B cell (primary cell): ENCODE measurements at regions not wholly inside any gene's neighbourhood (a gene's known extent, or its start where the extent isn't known, plus 50 kb on each side); places are given as distances from the start of the nearest gene placed in this dataset.

Source experiments
- EZH2 ChIP-seq: IDR thresholded peaks from 2 replicates; pipeline ENCODE4 v1.6.1; 2012; ENCODE audit warnings: borderline replicate concordance, low read depth, mild to moderate bottlenecking, moderate library complexity, low read length; ENCODE audit not compliant: insufficient read depth, poor library complexity, severe bottlenecking
- TF ChIP-seq, protein P1 (sequence below): fragments of 200-600 bp; IDR thresholded peaks from one replicate; pipeline ENCODE4 v1.8.0; 2022; ENCODE audit warnings: antibody characterized with exemption, mild to moderate bottlenecking

DNA sequence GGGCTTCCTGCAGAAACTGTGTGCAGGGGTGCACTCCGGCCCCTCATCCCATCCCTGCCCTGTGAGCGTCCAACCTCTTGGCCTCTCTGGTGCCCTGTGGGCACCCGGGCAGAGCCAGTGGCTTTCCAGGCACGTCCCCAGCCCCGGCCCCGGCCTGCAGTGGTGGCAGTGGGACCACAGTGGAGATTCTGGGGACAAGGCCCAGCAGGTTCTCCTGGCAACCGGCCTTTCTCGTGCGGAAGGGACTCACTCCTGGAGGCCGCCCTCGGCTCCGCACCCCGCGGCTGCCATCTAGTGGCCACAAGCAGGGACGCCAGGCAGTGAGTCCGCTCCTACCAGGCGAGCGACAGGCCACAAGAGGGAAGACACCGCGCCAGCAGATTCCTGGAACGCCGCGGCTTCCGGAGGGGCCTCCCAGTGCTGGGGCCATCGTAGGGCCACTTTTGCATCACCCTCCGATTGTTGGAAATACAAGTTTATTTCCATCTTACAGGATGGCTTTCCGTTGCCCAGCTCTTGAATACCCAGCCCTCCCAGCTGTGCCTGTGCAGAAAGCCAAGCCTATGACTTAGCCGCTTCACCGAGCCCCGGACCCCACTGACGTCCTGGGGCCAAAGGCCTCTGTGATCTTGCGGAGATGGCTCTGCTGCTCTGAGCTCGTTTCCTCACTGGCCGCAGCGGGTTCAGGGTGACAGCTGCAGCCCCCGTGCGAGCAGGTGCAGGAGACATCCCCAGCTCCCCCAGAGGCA is 357.3 kb downstream of the CTTN start:
- TF ChIP-seq, protein P1, sequence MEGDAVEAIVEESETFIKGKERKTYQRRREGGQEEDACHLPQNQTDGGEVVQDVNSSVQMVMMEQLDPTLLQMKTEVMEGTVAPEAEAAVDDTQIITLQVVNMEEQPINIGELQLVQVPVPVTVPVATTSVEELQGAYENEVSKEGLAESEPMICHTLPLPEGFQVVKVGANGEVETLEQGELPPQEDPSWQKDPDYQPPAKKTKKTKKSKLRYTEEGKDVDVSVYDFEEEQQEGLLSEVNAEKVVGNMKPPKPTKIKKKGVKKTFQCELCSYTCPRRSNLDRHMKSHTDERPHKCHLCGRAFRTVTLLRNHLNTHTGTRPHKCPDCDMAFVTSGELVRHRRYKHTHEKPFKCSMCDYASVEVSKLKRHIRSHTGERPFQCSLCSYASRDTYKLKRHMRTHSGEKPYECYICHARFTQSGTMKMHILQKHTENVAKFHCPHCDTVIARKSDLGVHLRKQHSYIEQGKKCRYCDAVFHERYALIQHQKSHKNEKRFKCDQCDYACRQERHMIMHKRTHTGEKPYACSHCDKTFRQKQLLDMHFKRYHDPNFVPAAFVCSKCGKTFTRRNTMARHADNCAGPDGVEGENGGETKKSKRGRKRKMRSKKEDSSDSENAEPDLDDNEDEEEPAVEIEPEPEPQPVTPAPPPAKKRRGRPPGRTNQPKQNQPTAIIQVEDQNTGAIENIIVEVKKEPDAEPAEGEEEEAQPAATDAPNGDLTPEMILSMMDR: peak; percentile 81
- TF ChIP-seq EZH2: no peak
